Nephron (organoid): ENCODE measurements at regions not wholly inside any gene's neighbourhood (a gene's known extent, or its start where the extent isn't known, plus 50 kb on each side); places are given as distances from the start of the nearest gene placed in this dataset.
A peak's percentile ranks its signal among the peaks of the same experiment; 100 is the strongest.
"Not testable (repeated sequence)": the region's sequence is repeated elsewhere in the genome, so short reads cannot be mapped to it uniquely, and the experiment has no call there.

Experiments used
- H3K27ac Mint-ChIP-seq, 3 experiments: 2 replicates each; pipeline ENCODE4 v1.8.0; 2020; ENCODE audit warnings: mixed read lengths in 3 of 3, mild to moderate bottlenecking in 2 of 3, moderate library complexity in 1 of 3
- H3K27me3 Mint-ChIP-seq: 2 replicates; pipeline ENCODE4 v1.8.0; 2021; ENCODE audit warnings: low read depth, mild to moderate bottlenecking, moderate library complexity, mixed read lengths
- H3K36me3 Mint-ChIP-seq: 2 replicates; pipeline ENCODE4 v1.8.0; 2020; ENCODE audit warnings: low read depth, mixed read lengths
- H3K4me1 Mint-ChIP-seq: 2 replicates; pipeline ENCODE4 v1.8.0; 2020; ENCODE audit warnings: mixed read lengths
- H3K4me3 Mint-ChIP-seq, 3 experiments: 2 replicates each; pipeline ENCODE4 v1.8.0; 2020; ENCODE audit warnings: mild to moderate bottlenecking in 3 of 3, mixed read lengths in 3 of 3, moderate library complexity in 2 of 3
- H3K9me3 Mint-ChIP-seq: 2 replicates; pipeline ENCODE4 v1.8.0; 2020; ENCODE audit warnings: mixed read lengths
- TF ChIP-seq, protein P1 (sequence below), 3 experiments: fragments of 200-600 bp; sonication (generic); IDR thresholded peaks; one replicate each; pipeline ENCODE4 v1.5.0; 2021; ENCODE audit warnings: antibody characterized with exemption in 3 of 3; ENCODE audit not compliant: unreplicated experiment in 3 of 3

DNA sequence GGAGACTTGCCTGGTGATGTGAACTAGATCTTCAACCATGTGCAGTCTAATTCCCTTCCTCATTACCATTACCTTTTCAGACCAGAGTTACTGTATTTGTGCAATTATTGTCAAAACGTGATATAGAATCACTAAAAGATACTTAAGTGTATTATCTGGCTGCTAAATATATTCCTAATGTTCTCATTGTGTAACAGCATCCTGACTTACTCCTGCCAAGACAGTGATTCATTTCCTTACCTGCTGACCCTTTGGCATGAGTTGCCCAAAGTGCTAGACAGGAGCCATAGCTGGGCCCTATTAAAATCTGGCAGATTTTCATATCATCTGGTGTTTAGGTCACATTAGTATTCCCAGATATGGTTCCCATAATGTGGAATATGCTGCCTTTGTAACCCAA is 598.3 kb upstream of the CAMK1G start:
- no peaks in the 10 kb centered on the region for H3K36me3 Mint-ChIP-seq
- no peak overlapping the region for H3K4me3 Mint-ChIP-seq
- H3K27ac Mint-ChIP-seq, result peak overlapping the region in 1 of 3 experiments; percentile 19
- peaks cover 6% of the 10 kb centered on the region for H3K4me1 Mint-ChIP-seq
- H3K9me3 Mint-ChIP-seq, result peaks cover 2% of the 10 kb centered on the region
- no peaks in the 10 kb centered on the region for H3K27me3 Mint-ChIP-seq
- TF ChIP-seq, protein P1, sequence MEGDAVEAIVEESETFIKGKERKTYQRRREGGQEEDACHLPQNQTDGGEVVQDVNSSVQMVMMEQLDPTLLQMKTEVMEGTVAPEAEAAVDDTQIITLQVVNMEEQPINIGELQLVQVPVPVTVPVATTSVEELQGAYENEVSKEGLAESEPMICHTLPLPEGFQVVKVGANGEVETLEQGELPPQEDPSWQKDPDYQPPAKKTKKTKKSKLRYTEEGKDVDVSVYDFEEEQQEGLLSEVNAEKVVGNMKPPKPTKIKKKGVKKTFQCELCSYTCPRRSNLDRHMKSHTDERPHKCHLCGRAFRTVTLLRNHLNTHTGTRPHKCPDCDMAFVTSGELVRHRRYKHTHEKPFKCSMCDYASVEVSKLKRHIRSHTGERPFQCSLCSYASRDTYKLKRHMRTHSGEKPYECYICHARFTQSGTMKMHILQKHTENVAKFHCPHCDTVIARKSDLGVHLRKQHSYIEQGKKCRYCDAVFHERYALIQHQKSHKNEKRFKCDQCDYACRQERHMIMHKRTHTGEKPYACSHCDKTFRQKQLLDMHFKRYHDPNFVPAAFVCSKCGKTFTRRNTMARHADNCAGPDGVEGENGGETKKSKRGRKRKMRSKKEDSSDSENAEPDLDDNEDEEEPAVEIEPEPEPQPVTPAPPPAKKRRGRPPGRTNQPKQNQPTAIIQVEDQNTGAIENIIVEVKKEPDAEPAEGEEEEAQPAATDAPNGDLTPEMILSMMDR (IDR thresholded peaks at IDR 0.05; ENCODE audit: unreplicated experiment in 3 of 3), result no peak

- no peaks in the 10 kb centered on the region for H3K27me3 Mint-ChIP-seq
- peak overlapping the region; percentile 75 to 89 (median 84) for H3K27ac Mint-ChIP-seq
- peaks cover 24% of the 10 kb centered on the region for H3K9me3 Mint-ChIP-seq
These were observed 594.7 kb upstream of the CAMK1G start for GRCh38 chr1:208988811-208989222.

DNA sequence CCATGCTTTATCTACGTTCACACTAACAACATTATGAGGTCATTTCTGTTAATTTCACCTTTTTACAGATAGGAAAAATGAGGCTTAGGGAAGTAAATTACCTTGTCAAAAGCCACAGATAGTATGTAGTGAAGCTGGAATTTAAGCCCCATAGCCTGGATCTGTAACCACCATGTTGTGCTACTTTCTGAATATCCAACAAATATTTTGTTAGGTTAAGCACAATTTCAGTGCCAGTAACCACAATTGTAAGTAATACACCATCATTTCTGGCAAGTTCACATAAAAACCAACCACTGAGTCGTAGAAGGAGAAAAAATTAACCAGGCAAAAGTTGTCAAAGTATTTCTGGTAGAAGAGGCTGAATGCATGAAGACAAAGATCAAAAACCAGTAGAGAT is 593.1 kb upstream of the CAMK1G start:
- Mint-ChIP-seq H3K4me3 (no peak overlapping the region), H3K9me3 (peaks cover 30% of the 10 kb centered on the region), H3K4me1 (peaks cover 6% of the 10 kb centered on the region), H3K27ac (no peak overlapping the region), H3K36me3 (peaks cover 3% of the 10 kb centered on the region), H3K27me3 (no peaks in the 10 kb centered on the region)
- TF ChIP-seq, protein P1 (IDR thresholded peaks at IDR 0.05; ENCODE audit: unreplicated experiment in 3 of 3), result no peak

More at GRCh38 chr1:208988811-208989222, 594.7 kb upstream of the CAMK1G start:
- H3K4me3 Mint-ChIP-seq, result peak overlapping the region; percentile 46 to 72 (median 71)
- TF ChIP-seq, protein P1 (IDR thresholded peaks at IDR 0.05; ENCODE audit: unreplicated experiment in 3 of 3), result no peak
- peaks cover 3% of the 10 kb centered on the region for H3K36me3 Mint-ChIP-seq
- H3K4me1 Mint-ChIP-seq, result peaks cover 6% of the 10 kb centered on the region

DNA sequence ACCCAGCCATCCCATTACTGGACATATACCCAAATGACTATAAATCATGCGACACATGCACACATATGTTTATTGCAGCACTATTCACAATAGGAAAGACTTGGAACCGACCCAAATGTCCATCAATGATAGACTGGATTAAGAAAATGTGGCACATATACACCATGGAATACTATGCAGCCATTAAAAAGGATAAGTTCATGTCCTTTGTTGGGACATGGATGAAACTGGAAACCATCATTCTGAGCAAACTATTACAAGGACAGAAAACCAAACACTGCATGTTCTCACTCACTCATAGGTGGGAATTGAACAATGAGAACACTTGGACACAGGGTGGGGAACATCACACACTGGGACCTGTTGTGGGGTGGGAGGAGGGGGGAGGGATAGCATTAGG is 586.5 kb upstream of the CAMK1G start:
- H3K36me3 Mint-ChIP-seq, H3K27ac Mint-ChIP-seq, H3K4me3 Mint-ChIP-seq, H3K4me1 Mint-ChIP-seq, H3K27me3 Mint-ChIP-seq: not testable (repeated sequence)
- peaks cover 21% of the 10 kb centered on the region for H3K9me3 Mint-ChIP-seq

GRCh38 chr1:208997726-208998312 is 585.7 kb upstream of the CAMK1G start:
- Mint-ChIP-seq H3K4me3 (no peak overlapping the region), H3K27ac (no peak overlapping the region), H3K27me3 (no peaks in the 10 kb centered on the region), H3K4me1 (no peaks in the 10 kb centered on the region), H3K36me3 (no peaks in the 10 kb centered on the region), H3K9me3 (peaks cover 16% of the 10 kb centered on the region)
- TF ChIP-seq, protein P1 (IDR thresholded peaks at IDR 0.05; ENCODE audit: unreplicated experiment in 3 of 3), result peak in 2 of 3 experiments; percentile 18 to 27

DNA sequence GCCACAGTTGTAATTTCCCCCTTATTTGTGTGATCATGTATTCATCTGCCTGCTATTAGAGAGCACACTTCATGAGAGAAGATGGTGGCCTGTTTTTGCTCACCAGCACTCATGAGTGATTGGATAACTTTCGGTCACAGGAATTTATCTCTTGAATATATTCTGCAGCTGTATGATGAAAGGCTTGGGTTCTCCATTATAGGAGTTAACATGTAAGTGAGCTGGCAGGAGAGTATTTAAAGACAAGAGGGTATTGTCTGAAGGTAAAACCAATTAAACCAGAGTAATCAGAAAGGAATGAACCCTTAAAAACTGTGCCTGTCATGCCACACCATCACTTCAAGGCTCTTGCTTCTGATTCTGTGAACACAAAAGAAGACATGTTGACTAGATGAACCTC is 574.9 kb upstream of the CAMK1G start:
- TF ChIP-seq, protein P1 (IDR thresholded peaks at IDR 0.05; ENCODE audit: unreplicated experiment in 3 of 3), result no peak
- Mint-ChIP-seq H3K36me3 (no peaks in the 10 kb centered on the region), H3K4me3 (no peak overlapping the region), H3K27me3 (no peaks in the 10 kb centered on the region), H3K27ac (no peak overlapping the region), H3K4me1 (no peaks in the 10 kb centered on the region), H3K9me3 (no peaks in the 10 kb centered on the region)
